Stimulated activated CD4-positive, alpha-beta T cell treated with anti-CD3 and anti-CD28 coated beads, Interleukin-12 subunit alpha, Interleukin-12 subunit beta, amount 100 ng/mL, for 24 hours (primary cell): ENCODE measurements at regions not wholly inside any gene's neighbourhood (a gene's known extent, or its start where the extent isn't known, plus 50 kb on each side); places are given as distances from the start of the nearest gene placed in this dataset.
"Not testable (repeated sequence)": the region's sequence is repeated elsewhere in the genome, so short reads cannot be mapped to it uniquely, and the experiment has no call there.

Experiments
- DNase-seq, 2 experiments: peaks; one replicate each; pipeline ENCODE4 v3.0.0-alpha.2; 2020; ENCODE audit warnings: low read depth in 2 of 2

DNA sequence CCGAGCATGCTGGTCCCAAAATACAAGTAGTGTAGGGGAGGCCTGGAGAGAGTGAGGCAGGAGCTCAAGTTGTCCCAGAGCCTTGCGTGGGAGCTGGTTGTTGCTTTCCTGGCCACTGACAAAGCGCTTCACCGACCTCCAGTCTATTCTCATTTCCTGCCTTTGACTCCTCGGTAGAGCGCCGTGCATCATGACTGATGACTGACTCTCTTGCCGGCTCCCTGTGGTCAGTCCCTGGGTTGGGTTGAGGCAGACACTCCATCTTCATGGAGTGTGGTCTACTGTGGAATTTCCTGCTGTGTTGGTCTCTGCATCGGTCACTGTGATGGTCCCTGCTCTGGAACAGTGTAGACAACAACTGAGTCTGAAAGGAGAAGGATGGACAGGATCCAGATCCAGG is 175.1 kb upstream of the S1PR3 start:
- DNase-seq, result no peak

DNA sequence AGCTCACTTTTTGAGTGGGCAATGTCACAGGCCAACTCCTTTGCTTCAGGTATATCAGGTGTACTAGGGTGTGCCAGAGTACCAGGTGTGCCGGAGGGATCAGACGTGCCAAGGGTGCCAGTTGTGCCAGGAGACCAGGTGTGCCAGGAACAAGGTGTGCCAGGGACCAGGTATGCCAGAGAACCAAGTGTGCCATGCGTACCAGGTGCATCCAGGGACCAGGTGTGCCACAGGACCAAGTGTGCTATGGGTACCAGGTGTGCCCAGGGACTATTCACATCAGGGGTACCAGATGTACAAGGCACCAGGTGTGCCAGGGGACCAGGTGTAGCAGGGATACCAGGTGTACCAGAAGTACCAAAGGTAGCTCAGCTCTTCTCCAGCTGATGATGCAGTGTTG is 174.7 kb upstream of the S1PR3 start:
- no peak for DNase-seq

DNA sequence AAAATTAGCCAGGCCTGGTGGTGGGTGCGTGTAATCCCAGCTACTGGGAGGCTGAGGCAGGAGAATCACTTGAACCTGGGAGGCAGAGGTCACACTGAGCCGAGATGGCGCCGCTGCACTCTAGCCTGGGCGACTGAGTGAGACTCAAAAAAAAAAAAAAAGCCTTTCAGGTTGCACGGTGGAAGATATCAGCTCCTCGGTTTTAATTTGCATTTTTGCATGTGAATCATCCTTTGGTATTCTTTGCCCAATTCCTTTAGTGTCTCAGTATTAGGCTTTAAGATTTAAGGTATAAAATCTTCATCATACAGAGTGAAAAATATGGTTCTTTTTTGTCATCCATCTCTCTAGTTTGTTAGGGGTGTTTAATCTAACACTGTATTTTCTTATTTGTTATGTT is 173.6 kb upstream of the S1PR3 start:
- no peak for DNase-seq

DNA sequence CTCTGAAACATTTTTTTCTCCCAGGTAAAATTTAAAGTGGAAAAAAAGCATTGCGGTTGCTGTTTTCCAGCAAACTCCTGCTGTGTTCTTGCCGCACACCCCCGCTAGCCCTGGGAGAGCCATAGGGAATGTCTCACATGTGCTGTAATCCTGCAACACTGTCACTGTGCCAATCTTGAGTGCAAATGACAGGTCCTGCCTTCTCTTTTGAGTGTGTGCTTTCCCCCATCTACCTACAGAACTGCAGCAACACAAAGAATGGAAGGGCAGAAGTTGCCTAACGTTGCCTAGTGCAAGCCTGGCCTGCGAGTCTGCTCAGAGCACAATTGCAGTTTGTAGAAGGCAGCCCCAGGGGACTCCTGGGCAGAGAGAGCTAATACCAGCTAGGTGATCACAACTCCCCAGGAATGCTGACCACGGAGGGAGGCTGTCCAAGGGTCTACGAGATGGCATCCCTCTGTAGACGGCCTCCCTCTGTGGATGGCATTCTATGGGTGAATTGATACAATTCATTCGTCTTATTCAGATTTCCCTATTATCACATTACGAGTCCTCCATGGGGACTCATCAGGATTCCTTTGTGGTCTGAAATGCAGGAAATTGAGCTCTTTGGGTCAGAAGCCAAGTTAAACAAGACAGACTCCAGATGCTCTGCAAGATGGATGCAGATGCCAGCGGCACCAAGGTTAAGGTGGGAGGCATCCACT is 172.6 kb upstream of the S1PR3 start:
- DNase-seq, result no peak

DNA sequence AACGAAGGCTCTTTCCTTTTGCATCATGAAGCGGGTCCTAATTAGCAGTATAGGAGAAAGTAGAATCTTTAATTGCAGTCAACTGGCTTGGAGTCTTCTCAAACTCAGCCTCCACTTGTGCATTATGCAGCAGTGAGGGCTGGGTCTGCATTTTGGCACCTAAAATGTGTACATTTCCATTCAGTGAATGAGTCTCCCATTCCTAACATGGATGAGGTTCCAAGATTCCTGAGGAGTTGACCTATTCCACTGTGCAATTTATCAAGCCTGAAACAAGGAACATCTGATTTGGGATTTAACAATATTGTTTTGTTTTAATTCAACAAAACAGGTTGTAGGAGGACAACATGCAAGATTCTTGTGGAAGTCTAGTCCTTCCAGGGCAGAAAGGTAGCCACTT is 171.8 kb upstream of the S1PR3 start:
- DNase-seq, result no peak

DNA sequence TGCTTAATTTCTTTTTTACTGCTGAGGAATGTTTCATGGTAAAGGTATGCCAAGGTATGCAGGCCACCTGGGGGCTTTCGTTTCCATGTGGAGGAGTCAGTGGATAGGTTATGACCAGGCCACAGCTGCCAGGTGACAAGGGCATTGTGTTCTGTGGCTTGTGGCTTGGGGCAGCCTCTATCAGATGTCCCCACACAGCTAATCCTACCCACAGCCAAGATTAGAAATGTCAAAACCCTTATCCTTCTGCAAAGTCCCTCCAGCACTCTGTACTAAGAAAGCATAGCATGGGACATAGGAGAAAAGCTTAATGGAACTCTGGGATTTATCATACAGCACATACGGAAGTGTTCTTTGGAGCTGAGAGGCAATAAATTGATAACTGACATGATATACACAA is 171.2 kb upstream of the S1PR3 start:
- no peak for DNase-seq

DNA sequence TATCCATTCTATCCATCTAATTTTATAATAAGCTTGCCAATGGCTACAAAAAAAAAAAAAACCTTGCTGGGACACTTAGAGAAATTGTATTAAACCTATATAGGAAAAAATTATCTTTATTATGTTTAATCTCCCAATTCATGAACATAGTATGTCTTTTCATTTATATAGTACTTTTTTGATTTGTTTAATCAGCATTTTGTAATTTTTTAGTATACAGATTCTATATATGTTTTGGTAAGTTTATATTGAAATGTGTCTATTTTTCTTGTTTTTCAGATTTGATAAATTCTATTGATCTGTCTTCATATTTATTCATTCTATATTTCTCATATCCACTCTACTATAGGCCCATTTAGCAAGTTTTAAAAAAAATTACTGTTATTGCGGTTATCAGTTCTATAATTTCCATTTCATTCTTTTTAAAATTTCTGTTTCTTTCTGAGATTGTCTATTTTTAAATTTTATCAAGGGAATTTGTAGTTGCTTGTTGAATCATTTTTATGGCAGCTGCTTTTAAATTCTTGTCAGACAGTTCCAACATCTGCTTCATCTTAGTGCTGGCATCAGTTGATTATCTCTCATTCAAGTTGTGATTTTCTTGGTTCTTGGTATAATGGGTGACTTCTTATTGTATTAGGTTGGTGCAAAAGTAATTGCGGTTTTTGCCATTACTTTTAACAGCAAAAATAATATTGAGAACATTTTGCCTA is 170.1 kb upstream of the S1PR3 start:
- no peak for DNase-seq

DNA sequence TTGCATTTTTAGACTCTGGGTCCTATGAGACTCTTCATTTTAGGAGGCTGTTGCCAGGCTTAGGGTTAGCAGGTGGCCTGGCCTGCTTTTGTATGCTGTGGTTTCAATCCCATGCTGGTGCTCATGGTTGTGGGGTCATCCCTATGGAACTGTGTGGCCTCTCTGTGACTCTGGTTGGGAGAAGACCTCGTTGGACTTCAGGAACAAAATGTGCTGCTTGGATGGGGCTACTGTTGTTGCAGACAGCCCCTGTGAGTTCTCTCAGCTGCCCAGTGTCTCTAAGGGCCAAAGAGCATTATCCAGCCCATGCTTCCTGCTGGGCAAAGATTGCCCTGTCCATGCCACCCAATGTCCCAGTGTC is 169.5 kb upstream of the S1PR3 start:
- no peak for DNase-seq

DNA sequence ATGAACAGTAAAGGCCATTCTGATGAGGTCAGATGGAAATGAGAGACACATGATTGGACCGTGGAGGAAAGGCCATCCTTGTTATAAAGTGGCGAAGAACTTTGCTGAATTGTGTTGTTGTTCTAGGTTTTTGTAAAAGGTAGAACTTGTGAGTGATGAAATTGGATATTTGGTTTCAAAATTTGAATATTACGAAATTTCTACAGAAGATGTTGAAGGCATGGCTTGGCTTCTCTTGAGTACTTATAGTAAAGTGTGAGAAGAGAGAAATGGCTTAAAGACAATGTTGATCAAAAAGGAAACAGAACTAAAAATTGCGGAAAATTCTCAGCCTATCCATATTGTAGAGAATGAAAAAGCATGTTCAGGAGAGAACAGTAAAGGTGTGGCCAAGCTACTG is 166.6 kb upstream of the S1PR3 start:
- DNase-seq, result no peak

DNA sequence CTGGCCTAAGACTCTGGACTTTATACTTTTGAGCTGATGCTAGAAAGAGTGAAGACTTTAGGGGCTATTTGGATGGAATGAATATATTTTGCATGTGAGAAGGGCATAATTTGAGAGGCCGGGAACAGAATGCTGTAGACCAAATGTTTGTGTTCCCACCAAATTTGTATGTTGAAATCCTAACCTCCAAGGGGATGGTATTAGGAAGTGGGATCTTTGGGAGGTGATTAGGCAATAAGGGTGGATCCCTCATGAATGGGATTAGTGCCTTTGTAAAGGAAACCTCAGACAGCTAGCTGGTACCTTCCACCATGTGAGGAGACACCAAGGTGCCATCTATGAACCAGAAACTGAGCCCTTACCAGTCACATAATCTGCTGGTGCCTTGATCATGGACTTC is 165.1 kb upstream of the S1PR3 start:
- DNase-seq, result no peak

DNA sequence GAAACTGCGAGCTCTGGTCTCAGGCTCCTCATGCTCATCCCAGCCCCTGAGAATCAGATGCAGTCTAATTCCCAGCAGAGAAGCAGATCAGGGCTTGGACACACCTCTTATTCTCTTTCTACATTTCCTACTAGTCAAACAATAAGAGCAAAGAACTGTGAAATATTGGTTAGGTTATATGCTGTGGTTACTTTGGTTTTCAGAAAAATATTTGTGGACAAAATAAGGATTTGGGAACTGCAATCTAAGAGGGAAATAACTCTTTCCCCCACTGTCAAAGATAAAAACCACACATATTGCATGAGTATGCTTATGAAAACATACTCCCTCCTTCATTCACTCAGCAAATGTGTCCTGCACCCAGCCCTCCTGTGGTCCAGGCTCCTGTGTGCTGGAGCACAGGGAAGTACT is 164.5 kb upstream of the S1PR3 start:
- DNase-seq, result no peak

DNA sequence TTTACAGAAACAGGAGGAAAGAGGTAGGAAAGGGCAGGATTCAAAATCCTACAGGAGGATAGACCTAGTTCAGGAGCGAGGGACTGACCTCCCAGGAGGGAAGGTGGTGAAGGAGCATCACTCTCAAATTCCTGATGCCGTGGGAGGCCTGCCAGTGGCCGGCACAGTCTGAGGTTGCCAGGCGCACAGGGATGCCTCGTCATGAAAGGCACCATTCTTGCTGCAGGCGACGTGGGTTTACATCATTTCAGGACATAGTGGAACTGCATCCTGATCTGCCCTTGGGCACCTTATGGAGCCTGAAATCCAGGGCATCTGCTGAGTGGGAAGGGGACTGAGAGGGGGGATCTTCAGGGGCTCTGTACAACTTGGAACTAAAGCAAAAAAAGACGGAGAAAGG is 163.2 kb upstream of the S1PR3 start:
- DNase-seq, result no peak

DNA sequence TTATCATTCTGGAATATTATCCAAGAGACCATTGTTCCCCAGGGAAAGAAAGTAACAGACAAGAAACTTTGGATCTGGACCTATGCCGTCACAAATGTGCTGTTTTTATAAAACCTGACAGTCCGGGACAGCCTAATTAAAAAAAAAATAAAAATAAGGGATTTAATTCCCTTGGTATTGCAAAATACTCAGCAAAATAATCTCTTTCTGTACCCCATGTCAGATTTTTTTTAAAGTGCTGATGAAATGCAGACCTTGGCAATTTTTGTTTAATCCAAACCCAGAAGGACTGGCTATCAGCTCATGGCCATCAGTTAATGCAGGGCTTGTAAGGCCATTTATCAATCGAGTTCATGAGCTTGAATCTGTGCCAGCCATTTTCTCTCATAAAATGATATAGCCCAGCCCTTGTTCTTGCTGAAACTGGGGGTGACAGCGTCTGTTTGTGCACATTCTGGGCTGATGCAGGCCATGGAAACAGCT is 162.7 kb upstream of the S1PR3 start:
- no peak for DNase-seq

DNA sequence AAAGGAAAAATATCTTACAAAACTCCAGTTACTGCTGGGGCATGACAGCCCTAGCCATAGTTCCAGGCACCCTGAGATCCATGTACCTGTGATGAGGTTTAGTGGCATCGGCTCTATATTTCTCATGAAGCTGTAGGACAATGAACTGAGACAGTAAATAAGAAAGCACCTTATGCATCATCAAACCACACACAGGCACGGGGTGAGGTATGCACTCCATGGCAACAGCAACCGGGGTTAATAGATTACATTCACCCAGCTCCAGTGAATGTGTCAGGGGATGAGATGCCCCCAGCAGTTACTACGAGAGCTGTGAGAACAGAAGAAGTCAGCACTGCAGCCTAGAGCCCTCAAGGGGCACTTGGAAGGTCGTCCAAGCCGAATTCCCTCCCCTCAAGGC is 162.0 kb upstream of the S1PR3 start:
- no peak for DNase-seq

DNA sequence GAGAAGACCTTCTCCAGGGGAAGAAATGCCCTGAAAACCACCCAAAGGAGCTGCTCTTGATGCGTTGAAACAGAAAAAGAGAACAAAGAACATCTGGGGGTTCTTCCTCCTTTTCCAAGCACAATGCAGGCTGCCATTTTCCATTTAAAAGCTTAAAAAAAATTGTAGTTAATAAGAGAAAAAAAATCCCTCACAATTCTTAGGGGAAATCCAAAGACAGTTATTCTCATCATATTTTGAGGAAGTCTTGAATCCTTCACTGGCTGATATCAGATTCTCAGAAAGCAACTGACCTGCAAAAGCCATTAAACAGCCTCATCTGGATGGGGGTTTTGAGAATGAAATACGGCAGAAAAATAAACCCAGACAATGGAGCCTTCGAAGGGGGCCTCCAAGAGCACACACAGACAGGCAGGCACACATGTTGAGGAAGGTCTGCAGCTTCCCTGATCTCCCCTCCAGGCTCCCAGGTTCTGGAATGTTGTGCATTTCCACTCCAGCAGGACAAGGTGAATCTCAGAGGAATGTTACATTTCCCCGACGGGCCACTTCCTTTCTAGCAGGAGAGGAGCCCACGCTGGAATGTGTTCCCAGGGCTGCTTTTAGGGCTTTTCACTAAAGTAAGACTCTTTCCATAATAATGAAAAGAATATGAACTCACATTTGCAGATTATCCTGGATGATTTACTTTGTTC is 159.4 kb upstream of the S1PR3 start:
- DNase-seq, result no peak

DNA sequence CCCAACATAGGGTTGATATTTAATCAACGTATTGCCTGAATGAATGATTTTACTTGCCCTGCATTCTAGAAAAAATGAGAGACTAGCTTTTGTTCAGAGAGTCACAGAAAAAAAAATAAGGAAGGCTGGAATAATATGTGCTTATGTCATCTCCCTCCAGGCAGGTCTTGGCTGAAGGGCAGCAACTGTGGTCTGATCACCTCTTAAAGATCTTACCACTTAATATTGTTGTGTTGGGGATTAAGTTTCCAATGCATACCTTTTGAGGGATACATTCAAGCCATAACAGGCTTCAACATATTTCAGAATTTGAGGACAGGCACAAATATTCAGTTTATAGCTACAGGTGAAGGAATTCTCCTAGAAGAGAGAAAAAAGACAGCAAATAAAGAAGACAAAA is 157.3 kb upstream of the S1PR3 start:
- no peak for DNase-seq

DNA sequence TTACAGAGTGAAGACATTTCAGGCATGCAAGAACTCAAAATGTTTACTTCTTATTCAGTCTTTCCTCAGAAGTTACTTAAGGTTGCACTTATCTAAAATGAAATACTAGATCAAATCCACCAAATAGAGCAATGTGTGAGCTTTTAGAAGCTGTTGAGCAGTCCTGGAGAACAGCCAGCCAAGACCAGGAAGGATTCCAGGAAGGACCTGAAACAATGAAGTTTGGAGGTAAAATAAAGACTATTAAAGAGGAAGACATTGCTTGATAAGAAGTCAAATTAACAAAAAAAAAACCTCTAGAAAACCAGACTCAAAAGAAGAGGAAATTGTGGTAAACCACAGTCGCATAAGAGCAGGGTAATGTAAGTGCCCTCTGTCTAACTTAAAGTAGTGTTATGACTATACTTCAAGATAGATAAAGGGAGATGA is 156.2 kb upstream of the S1PR3 start:
- no peak for DNase-seq

DNA sequence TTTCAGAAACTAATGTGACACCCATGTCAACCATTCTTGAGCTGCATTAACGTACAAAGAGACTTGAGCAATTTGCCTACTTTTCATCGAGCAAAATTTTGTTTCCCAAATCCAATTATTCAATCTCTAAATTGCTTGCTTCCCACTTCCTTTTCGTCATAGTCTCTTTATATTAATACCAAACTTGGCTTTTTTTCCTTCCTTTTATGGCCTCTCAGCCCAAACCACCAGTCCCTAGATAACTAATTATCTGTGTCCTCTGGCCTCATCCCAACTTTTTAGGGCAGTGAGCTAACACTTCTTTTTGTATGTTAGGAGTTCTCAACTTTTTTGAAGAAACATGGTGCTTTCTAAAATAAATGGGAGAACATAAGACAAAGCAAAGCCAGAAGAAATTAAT is 155.5 kb upstream of the S1PR3 start:
- no peak for DNase-seq

DNA sequence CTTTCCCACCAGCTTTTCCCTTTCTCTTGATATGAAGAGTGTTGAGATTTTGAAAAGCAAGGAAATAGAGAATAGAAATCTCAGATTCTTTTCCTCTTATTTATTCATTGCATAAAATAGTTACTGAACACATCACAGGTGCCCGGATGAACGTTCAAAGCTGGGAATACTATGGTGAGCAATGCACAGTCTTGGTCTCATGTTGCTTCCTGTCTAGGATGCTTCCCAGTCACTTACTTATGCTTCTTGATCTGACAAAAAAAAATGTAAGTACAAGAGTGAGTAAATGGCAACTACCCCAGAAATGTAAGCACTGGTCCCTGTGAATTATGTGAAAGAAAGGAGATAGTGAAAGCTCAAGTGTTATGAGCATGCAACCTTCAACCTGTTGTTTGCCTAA is 153.5 kb upstream of the S1PR3 start:
- no peak for DNase-seq

DNA sequence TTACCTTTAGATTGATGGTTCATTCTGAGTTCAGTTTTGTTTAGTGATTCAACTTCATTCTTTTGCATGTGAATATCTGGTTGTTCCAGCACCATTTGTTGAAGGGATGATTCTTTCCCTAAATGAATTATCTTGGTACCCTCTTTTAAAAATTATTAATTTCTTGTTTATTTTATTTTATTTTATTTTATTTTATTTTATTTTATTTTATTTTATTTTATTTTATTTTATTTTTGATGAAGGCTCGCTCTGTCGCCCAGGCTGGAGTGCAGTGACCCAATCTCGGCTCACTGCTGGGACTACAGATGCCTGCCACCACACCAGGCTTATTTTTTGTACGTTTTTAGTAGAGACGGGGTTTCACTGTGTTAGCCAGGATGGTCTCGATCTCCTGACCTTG is 141.4 kb upstream of the S1PR3 start:
- not testable (repeated sequence) for DNase-seq

DNA sequence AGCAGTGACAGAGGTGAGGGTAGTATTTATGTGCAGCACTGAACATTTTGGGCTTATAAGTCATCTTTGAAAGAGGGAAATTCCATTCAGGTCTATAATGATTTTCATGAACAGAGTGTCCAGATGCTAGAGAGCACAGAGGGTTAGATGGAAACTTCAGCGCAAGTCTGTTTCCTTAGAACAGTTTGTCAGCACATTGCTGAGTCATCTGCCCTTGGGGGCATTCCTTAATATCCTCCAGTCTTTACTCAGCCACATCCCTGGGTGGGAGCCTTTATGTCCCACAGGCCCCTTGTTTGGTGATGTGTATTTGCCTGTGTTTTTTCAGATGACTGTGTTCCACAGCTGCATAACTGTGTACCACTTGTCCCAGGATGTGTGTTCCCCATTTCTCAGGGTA is 138.5 kb upstream of the S1PR3 start:
- no peak for DNase-seq

DNA sequence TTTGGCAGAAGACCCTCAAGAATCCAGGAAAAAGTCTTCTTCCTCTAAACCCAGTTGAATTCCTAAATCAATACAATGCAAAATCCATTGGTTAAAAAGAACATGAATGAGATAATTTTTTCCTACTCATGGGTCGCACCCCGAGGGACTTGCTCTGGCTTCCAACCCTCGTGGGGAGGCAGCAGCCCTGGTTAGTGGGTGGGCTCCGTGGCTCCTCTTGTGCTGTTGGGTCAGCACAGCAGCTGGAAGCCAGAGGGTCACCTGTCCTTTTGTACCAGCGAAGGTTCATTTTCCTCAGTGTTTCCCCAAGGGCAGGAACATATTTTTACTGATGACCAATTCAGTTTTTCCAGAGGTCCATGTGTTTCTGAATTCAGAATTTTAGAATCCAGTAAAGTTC is 120.6 kb upstream of the S1PR3 start:
- no peak for DNase-seq

DNA sequence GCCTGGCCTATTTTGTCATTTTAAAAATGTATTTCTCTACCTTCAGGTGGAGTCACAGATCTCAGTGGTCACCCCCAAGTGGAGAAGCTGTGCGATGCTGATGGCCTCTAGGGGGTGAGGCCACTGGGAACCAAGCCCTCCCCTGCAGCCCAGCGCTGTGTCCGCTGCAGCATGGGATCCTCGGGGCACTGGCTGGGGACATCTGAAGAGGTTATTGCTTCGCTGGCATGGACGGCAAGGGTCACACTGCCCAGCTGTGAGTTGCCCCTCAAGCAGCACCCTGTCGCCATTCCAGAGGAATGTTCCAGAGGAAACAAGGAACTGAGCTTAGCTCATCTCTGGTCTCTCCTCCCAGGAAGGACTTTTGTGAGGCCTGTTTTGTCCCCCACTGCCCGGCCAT is 119.6 kb upstream of the S1PR3 start:
- no peak for DNase-seq
